Mucosa of descending colon (tissue), 3 donors: ENCODE measurements at regions not wholly inside any gene's neighbourhood (a gene's known extent, or its start where the extent isn't known, plus 50 kb on each side); places are given as distances from the start of the nearest gene placed in this dataset.

Source experiments
- ATAC-seq: fragments of 200-7000 bp; cut with Tn5 transposase; one replicate; pipeline ENCODE4 v1.9.1; 2020; ENCODE audit warnings: mild to moderate bottlenecking, moderate library complexity
- DNase-seq, 3 donors: peaks; one replicate each; pipeline ENCODE4 v3.0.0-alpha.2; 2020
- H3K36me3 ChIP-seq: fragments of 200-600 bp; one replicate; pipeline ENCODE4 v1.8.0; 2021; ENCODE audit warnings: low read depth, mild to moderate bottlenecking
- H3K4me1 ChIP-seq: fragments of 200-600 bp; one replicate; pipeline ENCODE4 v1.8.0; 2021; ENCODE audit warnings: low read depth, mild to moderate bottlenecking
- H3K4me3 ChIP-seq: fragments of 200-600 bp; one replicate; pipeline ENCODE4 v1.8.0; 2021; ENCODE audit warnings: mild to moderate bottlenecking
- H3K9me3 ChIP-seq: fragments of 200-600 bp; one replicate; pipeline ENCODE4 v1.8.0; 2021; ENCODE audit warnings: mild to moderate bottlenecking
- intact Hi-C, 2 donors: fragments of 100-400 bp; cut with DNase I in 1 of 2; cut with micrococcal nuclease in 1 of 2; formaldehyde crosslinking; loops; one replicate each; pipeline versions ENCODE4 v1.11.0 to v1.11.1; 2022; cut with DNase I, micrococcal nuclease
- TF ChIP-seq, protein P1 (sequence below): fragments of 200-600 bp; IDR thresholded peaks from one replicate; pipeline ENCODE4 v1.8.0; 2022; ENCODE audit warnings: antibody characterized with exemption, mild to moderate bottlenecking
- donor health status: DM: no; HTN: no; CAD: no; lungs with moderate emphysema.
- donor health status: DM: no; HTN: no; CAD: no.
- donor health status: DM: no; HTN: yes; CAD: no.

DNA sequence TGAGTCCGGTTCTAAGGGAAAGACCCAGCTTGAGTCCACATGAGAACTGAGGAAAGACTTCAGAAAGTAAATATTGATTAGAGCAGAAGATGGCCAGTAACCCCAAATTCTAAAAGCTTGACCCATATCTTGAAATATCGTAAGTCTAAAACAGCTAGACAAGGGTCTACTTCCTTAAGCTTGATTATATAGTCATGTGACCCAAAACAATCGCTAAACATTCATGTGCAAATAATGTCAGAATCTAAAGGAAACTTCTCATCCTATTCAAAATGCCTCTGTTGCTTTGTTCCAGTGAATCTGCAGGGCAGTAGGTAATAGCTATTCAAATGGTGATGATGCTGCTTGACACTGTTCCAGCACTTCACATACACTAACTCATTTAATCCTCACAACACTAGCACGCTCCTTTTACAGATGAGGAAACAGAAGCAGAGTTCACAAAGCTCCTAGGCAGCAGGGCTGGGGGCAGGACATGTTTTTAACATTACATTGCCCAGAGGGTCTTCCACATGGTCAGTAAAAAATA lies 52.6 kb downstream of the TCF20 start:
- TF ChIP-seq, protein P1, sequence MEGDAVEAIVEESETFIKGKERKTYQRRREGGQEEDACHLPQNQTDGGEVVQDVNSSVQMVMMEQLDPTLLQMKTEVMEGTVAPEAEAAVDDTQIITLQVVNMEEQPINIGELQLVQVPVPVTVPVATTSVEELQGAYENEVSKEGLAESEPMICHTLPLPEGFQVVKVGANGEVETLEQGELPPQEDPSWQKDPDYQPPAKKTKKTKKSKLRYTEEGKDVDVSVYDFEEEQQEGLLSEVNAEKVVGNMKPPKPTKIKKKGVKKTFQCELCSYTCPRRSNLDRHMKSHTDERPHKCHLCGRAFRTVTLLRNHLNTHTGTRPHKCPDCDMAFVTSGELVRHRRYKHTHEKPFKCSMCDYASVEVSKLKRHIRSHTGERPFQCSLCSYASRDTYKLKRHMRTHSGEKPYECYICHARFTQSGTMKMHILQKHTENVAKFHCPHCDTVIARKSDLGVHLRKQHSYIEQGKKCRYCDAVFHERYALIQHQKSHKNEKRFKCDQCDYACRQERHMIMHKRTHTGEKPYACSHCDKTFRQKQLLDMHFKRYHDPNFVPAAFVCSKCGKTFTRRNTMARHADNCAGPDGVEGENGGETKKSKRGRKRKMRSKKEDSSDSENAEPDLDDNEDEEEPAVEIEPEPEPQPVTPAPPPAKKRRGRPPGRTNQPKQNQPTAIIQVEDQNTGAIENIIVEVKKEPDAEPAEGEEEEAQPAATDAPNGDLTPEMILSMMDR: no peak
- ATAC-seq (peak; percentile 17), DNase-seq (no peak)
- intact Hi-C loops: no loop called here
- H3K4me3 ChIP-seq: no peak overlapping the region
- H3K9me3 ChIP-seq: no peaks in the 10 kb centered on the region
- H3K36me3 ChIP-seq: peaks cover 4% of the 10 kb centered on the region
- peaks cover 6% of the 10 kb centered on the region for H3K4me1 ChIP-seq

DNA sequence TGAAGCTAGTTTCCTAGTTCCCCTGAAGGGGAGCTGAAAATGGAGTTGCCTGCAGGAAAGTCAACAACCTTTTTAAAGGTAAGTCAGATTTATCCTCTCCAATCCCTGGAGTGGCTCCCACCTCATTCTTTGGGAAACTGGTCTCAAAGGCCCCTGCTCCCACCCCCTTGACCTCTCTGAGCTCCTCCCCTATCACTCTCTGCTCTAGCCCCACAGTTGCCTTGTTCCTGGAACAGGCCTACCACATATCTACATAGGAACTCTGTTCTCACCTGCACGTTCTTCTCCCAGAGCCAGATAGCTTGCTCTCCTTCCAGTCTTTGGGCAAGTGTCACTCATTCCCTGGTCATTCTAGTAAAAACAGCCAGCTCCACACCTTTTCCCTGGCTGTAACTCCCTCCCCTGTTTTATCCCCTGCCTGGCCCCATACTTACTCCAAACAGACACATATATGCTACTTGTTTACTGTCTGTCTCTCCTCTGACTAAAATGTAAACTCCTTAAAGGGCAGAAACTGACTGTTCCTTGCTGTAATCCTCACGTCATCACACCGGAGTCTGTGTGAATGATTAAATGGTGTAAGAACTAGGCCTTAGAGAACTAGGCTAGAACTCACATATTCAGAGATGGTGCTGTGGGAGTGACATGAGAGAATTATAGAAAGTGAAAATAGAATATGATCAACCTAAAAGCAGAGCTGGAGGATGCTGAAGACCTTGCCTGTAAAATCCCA lies 53.3 kb downstream of the TCF20 start:
- TF ChIP-seq, protein P1: no peak
- peaks cover 4% of the 10 kb centered on the region for H3K36me3 ChIP-seq
- intact Hi-C loops: no loop called here
- no peak overlapping the region for H3K4me3 ChIP-seq
- peaks cover 6% of the 10 kb centered on the region for H3K4me1 ChIP-seq
- no peak for DNase-seq
- peak; percentile 8 for ATAC-seq
- H3K9me3 ChIP-seq: no peaks in the 10 kb centered on the region

DNA sequence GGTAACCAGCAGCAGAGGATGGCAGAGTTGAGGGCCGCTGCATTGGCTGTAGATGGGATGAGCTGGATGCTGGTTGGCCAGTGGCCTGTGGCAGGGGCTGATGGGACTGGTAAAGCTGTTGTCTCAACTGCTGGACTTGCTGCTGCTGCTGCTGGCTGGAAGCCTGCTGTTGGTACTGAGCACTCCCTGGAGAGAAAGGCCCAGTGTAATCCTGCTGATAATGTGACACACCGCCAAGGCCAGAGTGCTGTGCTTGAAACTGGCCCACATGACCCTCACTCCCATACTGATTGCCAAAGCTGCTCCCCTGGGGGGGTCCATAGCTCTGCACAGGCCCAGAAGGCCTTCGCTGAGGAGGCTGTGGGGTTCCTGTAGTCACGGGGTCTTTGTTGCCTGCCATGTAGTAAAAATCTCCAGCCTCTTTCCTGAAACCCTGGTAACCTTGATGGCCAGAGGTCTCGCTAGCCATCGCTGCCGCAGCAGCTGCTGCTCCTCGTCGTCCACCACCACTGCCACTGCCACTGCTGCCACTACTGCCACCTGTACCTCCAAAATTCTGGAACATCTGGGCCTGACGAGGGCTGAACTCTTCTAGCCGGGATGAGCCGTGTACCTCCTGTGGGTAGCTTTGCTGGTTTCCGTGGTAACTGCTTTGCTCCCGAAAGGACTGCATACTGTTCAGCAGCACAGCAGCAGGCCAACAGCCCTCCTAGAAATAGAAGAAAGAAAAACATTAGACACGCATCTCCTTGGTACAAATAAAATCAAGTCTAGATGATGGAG lies 55.6 kb downstream of the TCF20 start:
- Histone ChIP-seq H3K4me3 (no peak overlapping the region), H3K9me3 (no peaks in the 10 kb centered on the region), H3K36me3 (peaks cover 4% of the 10 kb centered on the region), H3K4me1 (peaks cover 6% of the 10 kb centered on the region)
- DNase-seq (no peak), ATAC-seq (no peak)
- intact Hi-C loops: no loop called here
- TF ChIP-seq, protein P1: no peak

DNA sequence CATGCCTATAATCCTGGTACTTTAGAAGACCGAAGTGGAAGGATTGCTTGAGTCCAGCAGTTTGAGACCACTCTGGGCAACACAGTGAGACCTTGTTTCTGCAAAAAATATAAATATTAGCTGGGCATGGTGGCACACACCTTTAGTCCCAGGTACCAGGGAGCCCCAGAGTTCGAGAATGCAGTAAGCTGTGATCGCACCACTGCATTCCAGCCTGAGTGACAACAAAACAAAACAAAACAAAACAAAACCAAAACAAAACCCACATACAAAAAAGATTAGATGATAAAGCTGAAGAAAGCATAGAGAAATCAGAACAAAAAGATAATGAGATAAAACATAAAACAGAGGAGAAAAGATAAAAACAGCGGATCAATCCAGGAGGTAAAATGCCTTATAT lies 62.1 kb downstream of the TCF20 start:
- H3K36me3 ChIP-seq: no peaks in the 10 kb centered on the region
- TF ChIP-seq, protein P1: no peak
- intact Hi-C loops: no loop called here
- no peak for ATAC-seq
- no peak for DNase-seq
- no peak overlapping the region for H3K4me3 ChIP-seq
- H3K4me1 ChIP-seq: peaks cover 2% of the 10 kb centered on the region
- no peaks in the 10 kb centered on the region for H3K9me3 ChIP-seq

DNA sequence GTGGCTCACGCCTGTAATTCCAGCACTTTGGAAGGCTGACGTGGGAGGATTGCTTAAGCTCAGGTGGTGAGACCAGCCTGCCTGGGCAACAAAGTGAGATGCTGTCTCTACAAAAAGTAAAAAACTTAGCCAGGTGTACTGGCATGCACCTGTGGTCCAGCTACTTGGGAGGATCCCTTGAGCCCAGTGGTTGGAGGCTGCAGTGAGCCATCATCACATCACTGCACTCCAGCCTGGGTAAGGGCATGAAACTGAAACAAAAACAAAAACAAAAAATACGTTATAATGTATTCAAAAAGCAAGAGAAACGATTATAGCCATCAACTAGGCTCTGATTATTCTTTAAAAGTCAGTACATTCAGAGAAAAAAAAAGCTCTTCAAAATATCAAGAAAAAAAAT lies 62.5 kb downstream of the TCF20 start:
- H3K4me1 ChIP-seq: peaks cover 2% of the 10 kb centered on the region
- ATAC-seq (no peak), DNase-seq (no peak)
- H3K36me3 ChIP-seq: no peaks in the 10 kb centered on the region
- H3K4me3 ChIP-seq: no peak overlapping the region
- TF ChIP-seq, protein P1: no peak
- H3K9me3 ChIP-seq: no peaks in the 10 kb centered on the region
- intact Hi-C loops: no loop called here
